ENCODE measurements at regions not wholly inside any gene's neighbourhood (a gene's known extent, or its start where the extent isn't known, plus 50 kb on each side); places are given as distances from the start of the nearest gene placed in this dataset.

- DNase-seq (ENCODE audit: low read depth, low spot score), result no peak
- no peak overlapping the region for H3K4me3 ChIP-seq (ENCODE audit: insufficient read length, low read depth)
- H3K9ac ChIP-seq (ENCODE audit: insufficient read length, low read depth), result no peak overlapping the region
- no peaks in the 10 kb centered on the region for H3K36me3 ChIP-seq (ENCODE audit: insufficient read depth, insufficient read length, low read length)
- H3K4me1 ChIP-seq (ENCODE audit: insufficient read depth, insufficient read length), result no peaks in the 10 kb centered on the region
- TF ChIP-seq ZNF274 (IDR thresholded peaks at IDR 0.05; ENCODE audit: low read depth, low read length), result no peak
- no peak for TF ChIP-seq SUZ12 (IDR thresholded peaks at IDR 0.05; ENCODE audit: extremely low read depth, insufficient read depth, insufficient read length)
- no peak for TF ChIP-seq YY1 (IDR thresholded peaks at IDR 0.05; ENCODE audit: insufficient read depth, insufficient read length)
- H3K27me3 ChIP-seq (ENCODE audit: insufficient read depth, insufficient read length), result no peaks in the 10 kb centered on the region
- H3K9me3 ChIP-seq (ENCODE audit: insufficient read depth, low read length), result no peaks in the 10 kb centered on the region
These were observed 319.9 kb downstream of the TMEM121 start for GRCh38 chr14:105846312-105846711.

- Histone ChIP-seq H3K4me3 (ENCODE audit: insufficient read length, low read depth) (no peak overlapping the region), H3K9ac (ENCODE audit: insufficient read length, low read depth) (no peak overlapping the region), H3K4me1 (ENCODE audit: insufficient read depth, insufficient read length) (no peaks in the 10 kb centered on the region), H3K9me3 (ENCODE audit: insufficient read depth, low read length) (no peaks in the 10 kb centered on the region), H3K27me3 (ENCODE audit: insufficient read depth, insufficient read length) (no peaks in the 10 kb centered on the region), H3K36me3 (ENCODE audit: insufficient read depth, insufficient read length, low read length) (no peaks in the 10 kb centered on the region)
- no peak for TF ChIP-seq ZNF274 (IDR thresholded peaks at IDR 0.05; ENCODE audit: low read depth, low read length)
- DNase-seq (ENCODE audit: low read depth, low spot score), result no peak
These were observed 321.0 kb downstream of the TMEM121 start for GRCh38 chr14:105847400-105847799.

GRCh38 chr14:105848570-105848969, 322.2 kb downstream of the TMEM121 start:
- H3K4me1 ChIP-seq (ENCODE audit: insufficient read depth, insufficient read length), result peaks cover 4% of the 10 kb centered on the region
- no peak for TF ChIP-seq YY1 (IDR thresholded peaks at IDR 0.05; ENCODE audit: insufficient read depth, insufficient read length)
- TF ChIP-seq ZNF274 (IDR thresholded peaks at IDR 0.05; ENCODE audit: low read depth, low read length), result no peak
- no peak for TF ChIP-seq SUZ12 (IDR thresholded peaks at IDR 0.05; ENCODE audit: extremely low read depth, insufficient read depth, insufficient read length)
- no peak overlapping the region for H3K4me3 ChIP-seq (ENCODE audit: insufficient read length, low read depth)
- no peak overlapping the region for H3K9ac ChIP-seq (ENCODE audit: insufficient read length, low read depth)
- DNase-seq (ENCODE audit: low read depth, low spot score), result no peak
- no peaks in the 10 kb centered on the region for H3K27me3 ChIP-seq (ENCODE audit: insufficient read depth, insufficient read length)
- H3K9me3 ChIP-seq (ENCODE audit: insufficient read depth, low read length), result no peaks in the 10 kb centered on the region
- no peaks in the 10 kb centered on the region for H3K36me3 ChIP-seq (ENCODE audit: insufficient read depth, insufficient read length, low read length)

DNA sequence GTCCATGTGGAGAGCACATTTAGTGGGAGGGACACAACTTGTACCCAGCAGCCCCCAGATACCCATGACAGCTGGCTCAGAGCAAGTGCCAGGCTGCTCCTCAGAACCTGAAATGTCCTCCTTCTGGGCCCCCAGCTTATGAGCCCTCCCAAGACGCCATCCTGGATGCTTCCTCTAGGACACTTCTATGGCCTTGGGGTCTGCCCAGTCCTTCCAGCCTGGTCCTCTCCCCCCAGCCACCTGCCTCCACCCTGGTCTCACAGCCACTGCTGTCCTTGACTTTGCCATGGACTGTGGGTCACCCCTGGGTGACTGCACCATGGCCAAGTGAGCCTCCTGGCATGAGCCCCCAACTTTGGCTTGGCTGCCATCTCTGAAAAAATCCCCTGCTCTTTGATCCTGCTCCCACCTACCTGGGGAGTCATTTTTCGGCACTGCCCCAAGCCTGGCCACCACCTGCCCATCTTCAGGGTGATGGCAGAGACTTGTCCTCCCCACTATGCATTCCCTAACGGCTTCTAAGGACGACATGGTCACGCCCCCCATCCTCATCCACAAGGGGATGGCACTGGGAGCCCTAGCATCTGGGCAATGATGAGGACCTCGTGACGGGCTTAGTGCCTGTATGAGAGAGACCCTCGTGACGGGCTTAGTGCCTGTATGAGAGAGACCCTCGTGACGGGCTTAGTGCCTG, 323.7 kb downstream of the TMEM121 start:
- DNase-seq (ENCODE audit: low read depth, low spot score), result no peak
- H3K9me3 ChIP-seq (ENCODE audit: insufficient read depth, low read length), result no peaks in the 10 kb centered on the region
- no peak for TF ChIP-seq YY1 (IDR thresholded peaks at IDR 0.05; ENCODE audit: insufficient read depth, insufficient read length)
- TF ChIP-seq ZNF274 (IDR thresholded peaks at IDR 0.05; ENCODE audit: low read depth, low read length), result no peak
- no peak for TF ChIP-seq SUZ12 (IDR thresholded peaks at IDR 0.05; ENCODE audit: extremely low read depth, insufficient read depth, insufficient read length)
- H3K27me3 ChIP-seq (ENCODE audit: insufficient read depth, insufficient read length), result no peaks in the 10 kb centered on the region
- no peaks in the 10 kb centered on the region for H3K36me3 ChIP-seq (ENCODE audit: insufficient read depth, insufficient read length, low read length)
- H3K4me3 ChIP-seq (ENCODE audit: insufficient read length, low read depth), result no peak overlapping the region
- peaks cover 4% of the 10 kb centered on the region for H3K4me1 ChIP-seq (ENCODE audit: insufficient read depth, insufficient read length)
- H3K9ac ChIP-seq (ENCODE audit: insufficient read length, low read depth), result no peak overlapping the region

DNA sequence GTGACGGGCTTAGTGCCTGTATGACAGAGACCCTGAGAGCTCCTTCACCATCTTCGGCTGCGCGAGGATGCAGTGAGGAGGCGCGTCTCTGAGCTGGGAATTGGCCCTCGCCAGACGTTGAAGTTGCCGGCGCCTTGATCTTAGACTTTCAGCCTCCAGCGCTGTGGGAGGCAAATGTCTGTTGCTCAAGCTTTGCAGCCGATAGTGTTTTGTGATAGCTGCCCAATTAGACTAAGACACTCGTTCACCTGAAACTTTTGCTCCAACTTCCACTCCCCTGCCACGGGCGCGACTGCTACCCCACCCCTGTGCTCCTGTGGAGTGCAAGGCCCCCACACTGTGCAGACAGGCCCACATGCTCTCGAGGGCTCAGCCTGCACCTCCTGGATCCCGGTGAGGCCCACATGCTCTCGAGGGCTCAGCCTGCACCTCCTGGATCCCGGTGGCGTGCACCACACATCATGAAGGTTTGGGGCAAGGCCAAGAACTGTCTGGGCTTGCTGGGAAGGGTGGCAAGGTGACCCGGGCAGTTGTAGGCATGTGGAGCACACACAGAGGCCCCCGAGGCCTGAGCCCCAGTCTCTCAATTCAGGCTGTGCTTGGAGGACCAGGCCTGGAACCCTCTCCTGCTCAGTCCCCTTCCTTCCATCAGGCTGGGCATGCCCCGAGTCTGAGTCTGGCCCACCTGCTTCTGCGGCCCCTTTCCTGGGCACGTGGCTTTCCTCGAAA, 324.6 kb downstream of the TMEM121 start:
- Histone ChIP-seq H3K4me3 (ENCODE audit: insufficient read length, low read depth) (no peak overlapping the region), H3K9me3 (ENCODE audit: insufficient read depth, low read length) (no peaks in the 10 kb centered on the region), H3K4me1 (ENCODE audit: insufficient read depth, insufficient read length) (peaks cover 4% of the 10 kb centered on the region), H3K9ac (ENCODE audit: insufficient read length, low read depth) (no peak overlapping the region), H3K36me3 (ENCODE audit: insufficient read depth, insufficient read length, low read length) (no peaks in the 10 kb centered on the region), H3K27me3 (ENCODE audit: insufficient read depth, insufficient read length) (no peaks in the 10 kb centered on the region)
- no peak for DNase-seq (ENCODE audit: low read depth, low spot score)
- no peak for TF ChIP-seq SUZ12 (IDR thresholded peaks at IDR 0.05; ENCODE audit: extremely low read depth, insufficient read depth, insufficient read length)
- TF ChIP-seq ZNF274 (IDR thresholded peaks at IDR 0.05; ENCODE audit: low read depth, low read length), result no peak
- TF ChIP-seq YY1 (IDR thresholded peaks at IDR 0.05; ENCODE audit: insufficient read depth, insufficient read length), result no peak

- DNase-seq (ENCODE audit: low read depth, low spot score), result no peak
- Histone ChIP-seq H3K9me3 (ENCODE audit: insufficient read depth, low read length) (no peaks in the 10 kb centered on the region), H3K27me3 (ENCODE audit: insufficient read depth, insufficient read length) (no peaks in the 10 kb centered on the region), H3K4me1 (ENCODE audit: insufficient read depth, insufficient read length) (peaks cover 9% of the 10 kb centered on the region), H3K36me3 (ENCODE audit: insufficient read depth, insufficient read length, low read length) (no peaks in the 10 kb centered on the region), H3K9ac (ENCODE audit: insufficient read length, low read depth) (no peak overlapping the region), H3K4me3 (ENCODE audit: insufficient read length, low read depth) (no peak overlapping the region)
- TF ChIP-seq ZNF274 (IDR thresholded peaks at IDR 0.05; ENCODE audit: low read depth, low read length) (no peak), SUZ12 (IDR thresholded peaks at IDR 0.05; ENCODE audit: extremely low read depth, insufficient read depth, insufficient read length) (no peak), YY1 (IDR thresholded peaks at IDR 0.05; ENCODE audit: insufficient read depth, insufficient read length) (no peak)
These were observed 325.5 kb downstream of the TMEM121 start for GRCh38 chr14:105851716-105852377.

GRCh38 chr14:105852378-105853088, 326.1 kb downstream of the TMEM121 start:
- no peak for TF ChIP-seq SUZ12 (IDR thresholded peaks at IDR 0.05; ENCODE audit: extremely low read depth, insufficient read depth, insufficient read length)
- no peak for TF ChIP-seq YY1 (IDR thresholded peaks at IDR 0.05; ENCODE audit: insufficient read depth, insufficient read length)
- no peak for TF ChIP-seq ZNF274 (IDR thresholded peaks at IDR 0.05; ENCODE audit: low read depth, low read length)
- H3K4me1 ChIP-seq (ENCODE audit: insufficient read depth, insufficient read length), result peaks cover 9% of the 10 kb centered on the region
- DNase-seq (ENCODE audit: low read depth, low spot score), result no peak
- no peaks in the 10 kb centered on the region for H3K9me3 ChIP-seq (ENCODE audit: insufficient read depth, low read length)
- H3K4me3 ChIP-seq (ENCODE audit: insufficient read length, low read depth), result no peak overlapping the region
- no peak overlapping the region for H3K9ac ChIP-seq (ENCODE audit: insufficient read length, low read depth)
- no peaks in the 10 kb centered on the region for H3K27me3 ChIP-seq (ENCODE audit: insufficient read depth, insufficient read length)
- H3K36me3 ChIP-seq (ENCODE audit: insufficient read depth, insufficient read length, low read length), result no peaks in the 10 kb centered on the region

Measured in NT2/D1 (cell line).